Large intestine (tissue), 3 donors: ENCODE measurements at regions not wholly inside any gene's neighbourhood (a gene's known extent, or its start where the extent isn't known, plus 50 kb on each side); places are given as distances from the start of the nearest gene placed in this dataset.

ENCODE experiments used
- DNase-seq, 2 donors: peaks; one replicate each; pipeline versions ENCODE4 v3.0.0 to v3.0.0-alpha.2; 2013
- H3K27ac ChIP-seq: one replicate; pipeline ENCODE4 v1.5.1; 2013; ENCODE audit warnings: low read length
- H3K27me3 ChIP-seq: 2 replicates; pipeline ENCODE4 v1.6.1; 2013; ENCODE audit warnings: low read length; ENCODE audit not compliant: control insufficient read depth, insufficient read depth
- H3K36me3 ChIP-seq: 2 replicates; pipeline ENCODE4 v1.6.1; 2013; ENCODE audit warnings: low read length; ENCODE audit not compliant: control insufficient read depth, insufficient read depth
- H3K4me1 ChIP-seq: one replicate; pipeline ENCODE4 v1.6.1; 2013; ENCODE audit warnings: low read length; ENCODE audit not compliant: control insufficient read depth, insufficient read depth
- H3K4me3 ChIP-seq: one replicate; pipeline ENCODE4 v1.5.1; 2013; ENCODE audit warnings: low read length
- H3K9me3 ChIP-seq: one replicate; pipeline ENCODE4 v1.6.1; 2013; ENCODE audit warnings: mild to moderate bottlenecking, low read depth, low read length, moderate library complexity; ENCODE audit not compliant: control insufficient read depth
- WGBS: methylation state at CpG from one replicate; pipeline ENCODE4 v1.1.5; 2013; ENCODE audit warnings: low lambda C conversion rate; ENCODE audit not compliant: insufficient coverage; 5-methylcytosine and 5-hydroxymethylcytosine counted together

DNA sequence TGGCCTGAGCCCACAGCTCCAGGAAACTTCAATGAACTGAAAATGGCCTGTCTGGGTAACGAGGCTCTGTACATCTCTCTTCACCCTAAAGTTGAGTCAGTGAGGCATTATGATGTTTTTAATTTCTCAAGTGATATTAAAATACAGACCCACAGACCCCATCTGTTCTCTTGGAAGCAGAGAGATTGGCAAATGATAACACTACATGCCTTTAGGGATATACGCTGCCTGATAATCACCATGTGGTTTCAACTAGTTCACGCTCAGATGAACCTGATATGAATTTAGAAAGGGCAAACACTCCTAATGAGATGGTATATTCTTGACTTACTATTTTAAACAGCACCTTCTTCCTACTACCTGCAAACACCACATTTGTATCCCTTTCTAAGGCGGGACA, 127.5 kb downstream of the RFC3 start:
- 100% methylated on average over 1 of the region's 4 CpGs for WGBS
- Histone ChIP-seq H3K36me3 (no peaks in the 10 kb centered on the region), H3K27me3 (no peaks in the 10 kb centered on the region)

DNA sequence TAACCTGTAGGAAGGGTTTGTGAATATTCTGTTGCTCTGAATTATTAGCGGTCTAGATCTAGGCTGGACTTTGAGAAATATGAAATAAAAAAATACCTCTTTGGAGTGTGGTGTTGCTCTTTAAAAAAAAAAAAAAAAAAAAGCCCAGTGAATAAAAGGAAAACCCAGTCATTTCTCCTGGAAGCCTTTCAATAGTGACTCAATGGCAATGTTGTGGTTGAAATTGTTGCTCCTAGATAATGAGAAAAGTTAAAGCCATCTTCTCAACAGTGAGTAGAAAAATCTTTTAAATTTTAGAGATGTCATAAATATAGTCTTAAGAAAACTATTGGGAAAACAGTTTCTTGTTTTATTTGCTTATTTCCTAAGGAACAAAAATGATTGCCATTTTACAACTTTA, 135.3 kb downstream of the RFC3 start:
- no peak overlapping the region for H3K27ac ChIP-seq
- no peak overlapping the region for H3K4me3 ChIP-seq
- WGBS = 100% methylated on average over 1 of the region's 1 CpG
- no peak for DNase-seq
- no peaks in the 10 kb centered on the region for H3K9me3 ChIP-seq
- H3K4me1 ChIP-seq = no peaks in the 10 kb centered on the region
- no peaks in the 10 kb centered on the region for H3K27me3 ChIP-seq
- no peaks in the 10 kb centered on the region for H3K36me3 ChIP-seq

More for the DNA sequence above, 127.5 kb downstream of the RFC3 start:
- Histone ChIP-seq H3K4me1 (no peaks in the 10 kb centered on the region), H3K9me3 (no peaks in the 10 kb centered on the region), H3K27ac (no peak overlapping the region), H3K4me3 (no peak overlapping the region)
- DNase-seq = no peak

DNA sequence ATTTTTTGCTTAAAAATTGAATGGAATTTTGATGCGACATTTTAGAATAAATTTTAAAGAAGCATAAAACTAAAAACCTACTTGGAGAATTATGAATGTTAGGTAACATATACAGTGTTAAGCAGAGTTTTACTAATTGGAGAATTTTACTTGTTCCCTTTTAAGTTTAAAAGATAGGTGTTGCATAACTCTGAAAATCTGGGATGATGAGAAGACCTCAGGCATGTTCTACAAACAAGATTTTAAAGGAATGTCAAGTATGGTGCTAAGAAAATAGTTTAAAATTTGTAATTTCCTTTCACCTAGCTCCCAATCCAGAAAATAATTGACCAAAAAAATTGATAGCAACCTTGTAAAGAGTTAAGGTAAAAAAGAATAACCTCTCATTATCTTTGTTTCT, 135.8 kb downstream of the RFC3 start:
- WGBS = 100% methylated on average over 1 of the region's 1 CpG
- Histone ChIP-seq H3K4me1 (no peaks in the 10 kb centered on the region), H3K4me3 (no peak overlapping the region), H3K36me3 (no peaks in the 10 kb centered on the region), H3K9me3 (no peaks in the 10 kb centered on the region), H3K27ac (no peak overlapping the region), H3K27me3 (no peaks in the 10 kb centered on the region)
- DNase-seq = no peak

DNA sequence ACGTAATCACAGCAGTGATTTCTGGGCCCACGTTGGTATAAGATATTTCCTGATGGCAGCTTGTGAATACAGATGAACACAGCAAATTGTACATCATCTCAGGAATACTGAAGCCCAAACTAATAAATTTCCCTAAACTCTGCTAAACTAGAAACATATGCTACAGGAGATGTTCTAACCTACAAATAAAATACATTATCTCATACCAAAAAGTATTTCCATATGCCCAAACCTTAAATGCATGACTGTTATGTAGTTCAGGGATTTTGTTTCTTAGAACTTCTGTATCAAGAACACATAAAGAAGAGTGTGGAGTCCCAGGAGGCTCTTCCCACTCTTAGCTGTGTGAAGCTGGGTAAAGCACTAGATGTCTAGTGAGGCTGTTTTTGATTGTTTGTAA, 138.4 kb downstream of the RFC3 start:
- WGBS = no CpG with 5 or more reads among the region's 2 CpGs
- Histone ChIP-seq H3K9me3 (no peaks in the 10 kb centered on the region), H3K36me3 (no peaks in the 10 kb centered on the region), H3K4me1 (no peaks in the 10 kb centered on the region), H3K27ac (no peak overlapping the region), H3K4me3 (no peak overlapping the region), H3K27me3 (no peaks in the 10 kb centered on the region)
- DNase-seq = no peak

DNA sequence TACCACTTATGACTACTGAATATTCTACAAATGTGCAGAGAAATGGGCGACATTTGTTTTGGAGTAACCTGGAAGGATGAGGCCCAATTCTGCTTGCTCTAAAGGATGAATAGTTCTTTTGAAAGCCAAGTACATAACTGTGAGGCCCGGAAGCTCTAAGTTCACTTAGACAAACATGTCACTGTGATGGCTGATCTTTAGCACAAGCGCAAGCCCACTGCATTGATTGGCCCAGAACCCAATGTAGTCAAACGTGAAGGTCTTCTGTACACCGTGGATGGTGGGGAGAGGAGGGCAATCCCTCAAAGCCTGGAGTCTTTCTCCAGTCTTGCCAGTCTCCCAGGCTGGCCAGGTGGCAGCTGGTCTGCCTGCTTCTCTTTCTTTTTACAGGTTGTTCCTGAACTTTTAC, 139.6 kb downstream of the RFC3 start:
- Histone ChIP-seq H3K4me1 (no peaks in the 10 kb centered on the region), H3K36me3 (no peaks in the 10 kb centered on the region), H3K27ac (no peak overlapping the region), H3K9me3 (no peaks in the 10 kb centered on the region), H3K27me3 (no peaks in the 10 kb centered on the region), H3K4me3 (no peak overlapping the region)
- no CpG with 5 or more reads among the region's 5 CpGs for WGBS
- DNase-seq = no peak

DNA sequence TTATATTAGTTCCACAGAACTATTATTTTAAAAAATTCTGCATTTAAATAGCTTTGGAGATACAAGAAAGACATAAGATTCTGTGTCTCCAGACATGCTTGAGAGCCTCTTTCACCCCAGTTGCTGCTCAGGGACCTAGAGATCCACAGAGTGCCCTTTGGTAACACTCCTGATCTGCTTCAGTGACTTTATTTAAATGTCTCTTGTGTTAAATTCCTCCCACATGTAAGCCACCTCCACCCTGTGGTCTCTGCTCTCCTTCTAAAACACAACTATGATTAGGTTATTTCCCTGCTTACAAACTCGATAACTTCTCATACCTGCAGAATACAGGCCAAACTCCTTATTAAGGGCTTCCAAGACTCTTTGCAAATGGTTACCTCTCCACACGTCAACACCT, 141.0 kb downstream of the RFC3 start:
- no peaks in the 10 kb centered on the region for H3K9me3 ChIP-seq
- H3K27me3 ChIP-seq = no peaks in the 10 kb centered on the region
- WGBS = no CpG with 5 or more reads among the region's 2 CpGs
- no peaks in the 10 kb centered on the region for H3K4me1 ChIP-seq
- DNase-seq = no peak
- no peak overlapping the region for H3K4me3 ChIP-seq
- no peaks in the 10 kb centered on the region for H3K36me3 ChIP-seq
- no peak overlapping the region for H3K27ac ChIP-seq

DNA sequence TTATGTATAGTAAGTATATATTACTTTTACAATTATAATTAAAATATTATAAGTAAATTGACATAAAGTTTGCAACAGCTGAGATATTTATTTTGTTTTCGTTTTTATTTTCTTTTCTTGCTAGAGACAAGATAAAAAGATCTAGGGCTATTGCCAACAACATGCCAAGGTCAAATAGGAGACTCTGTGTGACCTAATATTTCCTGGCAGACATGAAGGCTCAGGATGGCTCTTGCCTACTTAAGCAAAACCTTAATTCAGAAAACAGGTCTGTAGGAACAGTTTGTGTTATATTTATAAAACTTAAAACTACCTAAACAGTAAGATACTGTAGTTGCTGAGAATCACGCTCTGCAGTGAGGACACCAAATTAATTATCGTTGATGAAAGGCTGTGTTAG, 145.2 kb downstream of the RFC3 start:
- H3K4me1 ChIP-seq = no peaks in the 10 kb centered on the region
- H3K4me3 ChIP-seq = no peak overlapping the region
- no peaks in the 10 kb centered on the region for H3K27me3 ChIP-seq
- no peak overlapping the region for H3K27ac ChIP-seq
- DNase-seq = no peak
- no peaks in the 10 kb centered on the region for H3K9me3 ChIP-seq
- H3K36me3 ChIP-seq = no peaks in the 10 kb centered on the region
- WGBS = 75% methylated on average over 1 of the region's 3 CpGs

DNA sequence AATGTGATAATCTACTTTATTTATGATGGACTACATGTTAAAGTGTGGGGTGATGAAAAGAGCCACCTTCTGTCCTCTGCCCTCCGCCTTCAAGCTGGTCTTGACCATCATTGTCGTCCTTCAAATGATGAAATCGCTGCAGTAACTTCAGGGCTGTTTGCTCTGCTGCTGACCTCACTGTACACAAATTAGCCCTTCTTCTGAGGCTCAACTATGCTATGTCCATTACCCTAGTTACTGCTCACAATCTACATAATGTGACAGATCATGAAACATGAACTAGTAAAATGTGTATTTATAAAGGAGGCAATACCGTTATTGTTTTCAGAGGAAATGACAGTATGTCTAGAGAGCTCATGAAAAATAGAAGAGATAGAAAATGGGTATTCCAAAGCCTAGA, 145.9 kb downstream of the RFC3 start:
- no peak overlapping the region for H3K27ac ChIP-seq
- H3K9me3 ChIP-seq = no peaks in the 10 kb centered on the region
- no peak for DNase-seq
- no peaks in the 10 kb centered on the region for H3K27me3 ChIP-seq
- H3K4me1 ChIP-seq = no peaks in the 10 kb centered on the region
- H3K4me3 ChIP-seq = no peak overlapping the region
- no peaks in the 10 kb centered on the region for H3K36me3 ChIP-seq
- WGBS = no CpG with 5 or more reads among the region's 4 CpGs

DNA sequence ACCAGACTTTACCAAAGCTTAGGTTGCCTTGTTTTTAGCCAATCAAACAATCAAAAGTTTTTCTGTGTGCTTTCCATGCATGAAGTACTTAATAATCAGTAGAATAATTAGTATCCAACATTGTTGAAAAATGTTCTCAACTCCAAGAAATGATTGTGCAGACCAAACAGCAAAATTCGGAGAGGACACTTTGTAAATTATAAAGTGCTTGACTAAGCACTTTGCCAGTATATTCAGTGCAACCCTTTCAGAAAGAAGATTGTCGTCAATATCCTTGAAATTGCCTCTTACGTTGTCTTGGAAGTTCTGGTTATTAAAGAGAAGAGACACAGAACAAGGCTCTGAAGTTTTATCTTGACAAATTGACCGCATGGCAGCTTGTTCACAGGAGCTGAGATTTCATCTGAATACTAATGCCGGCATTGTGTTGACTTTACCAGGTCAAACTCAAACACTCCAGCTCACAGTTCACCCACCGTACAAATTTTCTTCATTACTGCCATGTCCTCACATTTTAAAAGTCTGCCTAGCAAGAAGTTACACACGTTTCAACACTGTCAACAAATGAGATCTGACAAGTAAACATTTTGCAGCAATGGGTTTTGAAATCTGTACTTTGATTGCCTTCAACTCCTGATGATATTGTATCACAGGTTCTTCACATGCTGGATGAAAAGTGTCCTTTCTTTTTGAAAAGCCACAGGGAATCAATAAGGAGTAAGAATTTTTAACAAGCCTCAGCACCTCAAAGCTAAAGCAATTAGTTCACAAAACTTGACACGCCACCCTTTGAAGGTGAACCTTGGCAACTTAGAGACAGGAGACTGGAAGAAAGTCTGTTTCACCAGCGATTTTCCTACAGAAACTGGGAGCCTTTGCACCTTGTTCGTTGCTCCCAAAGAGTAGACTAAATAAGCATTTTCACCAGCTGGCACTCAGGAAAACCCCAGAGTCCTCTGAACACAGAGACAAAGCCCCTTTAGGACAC, 150.9 kb downstream of the RFC3 start:
- Histone ChIP-seq H3K27ac (peak overlapping the region; percentile 28), H3K4me1 (no peaks in the 10 kb centered on the region), H3K9me3 (no peaks in the 10 kb centered on the region), H3K27me3 (no peaks in the 10 kb centered on the region), H3K36me3 (no peaks in the 10 kb centered on the region), H3K4me3 (no peak overlapping the region)
- WGBS = 43% methylated on average over 2 of the region's 10 CpGs
- DNase-seq = peak; percentile 15 to 57

DNA sequence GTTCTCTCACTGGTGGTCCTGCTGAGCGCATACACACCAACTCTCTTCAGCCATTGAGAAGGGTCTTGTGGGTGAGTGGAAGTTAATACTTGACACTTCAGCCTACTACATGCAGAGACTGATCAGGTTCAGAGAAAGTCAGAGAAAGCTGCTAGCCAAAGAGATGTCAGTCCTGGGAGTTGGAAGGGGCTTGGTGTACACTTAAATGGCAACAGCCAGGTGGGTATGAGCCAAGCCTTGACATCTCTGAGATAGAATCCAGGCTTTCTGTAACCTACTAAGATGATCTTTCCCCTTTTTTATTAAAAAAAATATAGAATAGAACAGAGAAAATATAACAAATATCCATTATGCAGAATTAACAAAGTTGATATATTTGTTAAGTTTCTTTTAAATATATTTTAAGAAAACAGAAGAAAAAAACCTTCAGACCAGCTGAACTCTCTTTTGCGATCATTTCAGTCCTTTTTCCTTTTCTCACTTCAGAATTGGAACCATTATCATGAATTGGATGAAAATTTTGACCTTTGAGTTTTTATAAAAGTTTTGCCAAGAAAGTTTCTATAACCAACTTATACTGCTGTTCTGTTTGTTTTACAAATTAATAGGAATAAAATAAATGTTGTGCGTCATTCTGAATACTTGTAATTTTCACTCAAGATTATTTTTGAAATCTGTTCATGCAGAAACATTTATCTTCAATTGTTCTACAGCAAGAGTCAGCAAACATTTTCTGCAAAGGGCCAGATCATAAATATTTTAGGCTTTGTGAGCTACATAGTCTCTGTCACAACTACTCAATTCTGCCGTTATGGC, 153.0 kb downstream of the RFC3 start:
- DNase-seq = no peak

More for the DNA sequence above, 153.0 kb downstream of the RFC3 start:
- Histone ChIP-seq H3K4me1 (no peaks in the 10 kb centered on the region), H3K27ac (no peak overlapping the region), H3K36me3 (no peaks in the 10 kb centered on the region), H3K9me3 (no peaks in the 10 kb centered on the region), H3K27me3 (no peaks in the 10 kb centered on the region), H3K4me3 (no peak overlapping the region)
- 100% methylated on average over 2 of the region's 4 CpGs for WGBS
